Fibroblast of lung (primary cell): ENCODE measurements at regions not wholly inside any gene's neighbourhood (a gene's known extent, or its start where the extent isn't known, plus 50 kb on each side); places are given as distances from the start of the nearest gene placed in this dataset.

Experiments
- DNase-seq, 2 donors: peaks; one replicate each; pipeline versions ENCODE4 v3.0.0 to v3.0.0-alpha.2; 2010; ENCODE audit warnings: low read depth in 2 of 2
- H2AFZ ChIP-seq: 2 replicates; pipeline ENCODE4 v1.5.1; 2012; ENCODE audit warnings: low read length, control low read depth, inconsistent platforms
- H3K27ac ChIP-seq: 2 replicates; pipeline ENCODE4 v1.5.1; 2011; ENCODE audit warnings: low read length, control low read depth; ENCODE audit not compliant: insufficient read depth
- H3K27me3 ChIP-seq: 2 replicates; pipeline ENCODE4 v1.5.1; 2011; ENCODE audit warnings: mild to moderate bottlenecking, low read length; ENCODE audit not compliant: control insufficient read depth, insufficient read depth
- H3K36me3 ChIP-seq: 2 replicates; pipeline ENCODE4 v1.5.1; 2011; ENCODE audit warnings: low read length; ENCODE audit not compliant: control insufficient read depth, insufficient read depth
- H3K4me1 ChIP-seq: 2 replicates; pipeline ENCODE4 v1.5.1; 2011; ENCODE audit warnings: low read length; ENCODE audit not compliant: control insufficient read depth, insufficient read depth; ENCODE audit errors: extremely low read depth
- H3K4me2 ChIP-seq: 2 replicates; pipeline ENCODE4 v1.5.1; 2011; ENCODE audit warnings: low read length, control low read depth; ENCODE audit not compliant: insufficient read depth; ENCODE audit errors: extremely low read depth
- H3K4me3 ChIP-seq, 4 experiments: fragments of 200-600 bp in 1 of 4; sonication (generic) in 1 of 4; replicated peaks in 1 of 4; 2 replicates each; pipeline ENCODE4 v1.5.1; 2011 to 2016; ENCODE audit warnings: low read length in 4 of 4, low read depth in 3 of 4, mild to moderate bottlenecking in 3 of 4, control low read depth in 2 of 4, inconsistent platforms in 1 of 4, mixed read lengths in 1 of 4; ENCODE audit not compliant: insufficient read depth in 1 of 4; ENCODE audit errors: control extremely low read depth in 1 of 4
- H3K79me2 ChIP-seq: 2 replicates; pipeline ENCODE4 v1.5.1; 2012; ENCODE audit warnings: mild to moderate bottlenecking, low read length, inconsistent platforms; ENCODE audit not compliant: control insufficient read depth, insufficient read depth
- H3K9ac ChIP-seq: 2 replicates; pipeline ENCODE4 v1.5.1; 2011; ENCODE audit warnings: mild to moderate bottlenecking, low read length, control low read depth; ENCODE audit not compliant: insufficient read depth
- H3K9me3 ChIP-seq: 2 replicates; pipeline ENCODE4 v1.5.1; 2012; ENCODE audit warnings: low read depth, low read length; ENCODE audit not compliant: control insufficient read depth, insufficient read depth
- H4K20me1 ChIP-seq: 2 replicates; pipeline ENCODE4 v1.5.1; 2011; ENCODE audit warnings: low read length; ENCODE audit not compliant: control insufficient read depth, insufficient read depth; ENCODE audit errors: extremely low read depth
- CTCF ChIP-seq, 2 donors: IDR thresholded peaks in 1 of 2; conservative IDR thresholded peaks in 1 of 2; 1 replicate in 1 of 2; 2 replicates in 1 of 2; pipeline ENCODE4 v1.5.1; 2011 to 2012; ENCODE audit warnings: low read length in 2 of 2, control low read depth in 1 of 2, inconsistent platforms in 1 of 2, low read depth in 1 of 2, mild to moderate bottlenecking in 1 of 2
- EZH2 ChIP-seq: IDR thresholded peaks from 2 replicates; pipeline ENCODE4 v1.5.1; 2012; ENCODE audit warnings: low read length, control low read depth, mild to moderate bottlenecking; ENCODE audit errors: missing control alignments

GRCh38 chr4:74619931-74620702 is 174.2 kb downstream of the BTC start:
- H3K27ac ChIP-seq: no peak overlapping the region
- no peak overlapping the region for H3K4me3 ChIP-seq
- H3K9ac ChIP-seq: no peak overlapping the region
- H3K79me2 ChIP-seq: no peaks in the 10 kb centered on the region
- H2AFZ ChIP-seq: no peak overlapping the region
- H3K36me3 ChIP-seq: no peaks in the 10 kb centered on the region
- H3K4me1 ChIP-seq: peaks cover 14% of the 10 kb centered on the region
- peak; percentile 55 to 75 for DNase-seq
- no peak for TF ChIP-seq EZH2
- TF ChIP-seq CTCF (conservative IDR thresholded peaks at IDR 0.05 in 1 of 2, IDR thresholded peaks at IDR 0.05 in 1 of 2; ENCODE audit: low read depth in 1 of 2, low read length in 2 of 2): no peak
- no peaks in the 10 kb centered on the region for H3K27me3 ChIP-seq
- no peak overlapping the region for H3K4me2 ChIP-seq
- H4K20me1 ChIP-seq: no peaks in the 10 kb centered on the region
- H3K9me3 ChIP-seq: no peaks in the 10 kb centered on the region

- Histone ChIP-seq H3K27me3 (no peaks in the 10 kb centered on the region), H4K20me1 (no peaks in the 10 kb centered on the region), H3K4me1 (peaks cover 19% of the 10 kb centered on the region), H3K4me3 (no peak overlapping the region), H3K27ac (no peak overlapping the region), H3K4me2 (no peak overlapping the region), H3K9me3 (no peaks in the 10 kb centered on the region), H3K79me2 (no peaks in the 10 kb centered on the region), H3K36me3 (no peaks in the 10 kb centered on the region), H3K9ac (no peak overlapping the region), H2AFZ (no peak overlapping the region)
- no peak for DNase-seq
- TF ChIP-seq EZH2 (no peak), CTCF (conservative IDR thresholded peaks at IDR 0.05 in 1 of 2, IDR thresholded peaks at IDR 0.05 in 1 of 2; ENCODE audit: low read depth in 1 of 2, low read length in 2 of 2) (no peak)
Measured at GRCh38 chr4:74621616-74622015, 172.7 kb downstream of the BTC start.

GRCh38 chr4:74623041-74623440 is 171.3 kb downstream of the BTC start:
- Histone ChIP-seq H4K20me1 (no peaks in the 10 kb centered on the region), H3K9ac (no peak overlapping the region), H3K27me3 (no peaks in the 10 kb centered on the region), H2AFZ (no peak overlapping the region), H3K4me2 (no peak overlapping the region), H3K9me3 (no peaks in the 10 kb centered on the region), H3K79me2 (no peaks in the 10 kb centered on the region), H3K4me1 (peaks cover 19% of the 10 kb centered on the region), H3K4me3 (no peak overlapping the region), H3K27ac (no peak overlapping the region), H3K36me3 (no peaks in the 10 kb centered on the region)
- peak in 1 of 2 donors; percentile 85 for DNase-seq
- no peak for TF ChIP-seq EZH2
- TF ChIP-seq CTCF (conservative IDR thresholded peaks at IDR 0.05 in 1 of 2, IDR thresholded peaks at IDR 0.05 in 1 of 2; ENCODE audit: low read depth in 1 of 2, low read length in 2 of 2): peak in 1 of 2 donors; percentile 47
